ENCODE measurements at regions not wholly inside any gene's neighbourhood (a gene's known extent, or its start where the extent isn't known, plus 50 kb on each side); places are given as distances from the start of the nearest gene placed in this dataset.

- no peak overlapping the region for H3K27ac ChIP-seq (ENCODE audit: low read depth, low read length)
- no peak for DNase-seq (ENCODE audit: low read depth, low spot score)
- ChIA-PET CTCF (interaction anchor here (0.7 to 0.9 kb wide), 2 partner anchors 31 to 259 kb away, joined by 3 to 5 read pairs; no protein-coding TSS in a partner anchor), POLR2A (no interaction called here)
- no peak for TF ChIP-seq CTCF (IDR thresholded peaks at IDR 0.05; ENCODE audit: low read depth, low read length)
- no peak overlapping the region for H3K4me3 ChIP-seq (ENCODE audit: low read depth, low read length)
- peaks cover 7% of the 10 kb centered on the region; the same call in 1 of the 2 replicates for H3K9me3 ChIP-seq (ENCODE audit: control insufficient read depth, insufficient read depth, low read length)
- H3K27me3 ChIP-seq (ENCODE audit: control insufficient read depth, insufficient read depth, low read length): no peaks in the 10 kb centered on the region
Measured at GRCh38 chr6:121688974-121689373, 253.5 kb downstream of the GJA1 start.

GRCh38 chr6:121691126-121691551 is 255.7 kb downstream of the GJA1 start:
- Histone ChIP-seq H3K4me3 (ENCODE audit: low read depth, low read length) (no peak overlapping the region), H3K9me3 (ENCODE audit: control insufficient read depth, insufficient read depth, low read length) (peaks cover 7% of the 10 kb centered on the region; the same call in 1 of the 2 replicates), H3K27me3 (ENCODE audit: control insufficient read depth, insufficient read depth, low read length) (no peaks in the 10 kb centered on the region), H3K27ac (ENCODE audit: low read depth, low read length) (no peak overlapping the region)
- CTCF ChIA-PET: no interaction called here
- POLR2A ChIA-PET: interaction anchor here (0.6 to 1.3 kb wide), 3 partner anchors 99 to 169 kb away, joined by 3 to 8 read pairs (median 5); no protein-coding TSS in a partner anchor
- DNase-seq (ENCODE audit: low read depth, low spot score): no peak
- TF ChIP-seq CTCF (IDR thresholded peaks at IDR 0.05; ENCODE audit: low read depth, low read length): no peak

- no peak for DNase-seq (ENCODE audit: low read depth, low spot score)
- Histone ChIP-seq H3K9me3 (ENCODE audit: control insufficient read depth, insufficient read depth, low read length) (no peaks in the 10 kb centered on the region), H3K4me3 (ENCODE audit: low read depth, low read length) (no peak overlapping the region), H3K27me3 (ENCODE audit: control insufficient read depth, insufficient read depth, low read length) (no peaks in the 10 kb centered on the region), H3K27ac (ENCODE audit: low read depth, low read length) (no peak overlapping the region)
- ChIA-PET CTCF (no interaction called here), POLR2A (interaction anchor here (0.7 kb wide), 1 partner anchor 116 kb away, joined by 4 read pairs; no protein-coding TSS in a partner anchor)
- TF ChIP-seq CTCF (IDR thresholded peaks at IDR 0.05; ENCODE audit: low read depth, low read length): no peak
Measured at GRCh38 chr6:121694389-121694788, 258.9 kb downstream of the GJA1 start.

- H3K27me3 ChIP-seq (ENCODE audit: control insufficient read depth, insufficient read depth, low read length): no peaks in the 10 kb centered on the region
- ChIA-PET POLR2A (no interaction called here), CTCF (no interaction called here)
- no peak overlapping the region for H3K4me3 ChIP-seq (ENCODE audit: low read depth, low read length)
- DNase-seq (ENCODE audit: low read depth, low spot score): no peak
- TF ChIP-seq CTCF (IDR thresholded peaks at IDR 0.05; ENCODE audit: low read depth, low read length): no peak
- no peaks in the 10 kb centered on the region for H3K9me3 ChIP-seq (ENCODE audit: control insufficient read depth, insufficient read depth, low read length)
- no peak overlapping the region for H3K27ac ChIP-seq (ENCODE audit: low read depth, low read length)
Measured at GRCh38 chr6:121694801-121695251, 259.4 kb downstream of the GJA1 start.

- no peak for TF ChIP-seq CTCF (IDR thresholded peaks at IDR 0.05; ENCODE audit: low read depth, low read length)
- Histone ChIP-seq H3K27ac (ENCODE audit: low read depth, low read length) (no peak overlapping the region), H3K9me3 (ENCODE audit: control insufficient read depth, insufficient read depth, low read length) (no peaks in the 10 kb centered on the region), H3K4me3 (ENCODE audit: low read depth, low read length) (no peak overlapping the region), H3K27me3 (ENCODE audit: control insufficient read depth, insufficient read depth, low read length) (no peaks in the 10 kb centered on the region)
- CTCF ChIA-PET: interaction anchor here (1.2 kb wide), 1 partner anchor 265 kb away, joined by 4 read pairs; no protein-coding TSS in a partner anchor
- POLR2A ChIA-PET: no interaction called here
- no peak for DNase-seq (ENCODE audit: low read depth, low spot score)
Measured at GRCh38 chr6:121695329-121695728, 259.9 kb downstream of the GJA1 start.

All from AG04450 (cell line).